ENCODE measurements at regions not wholly inside any gene's neighbourhood (a gene's known extent, or its start where the extent isn't known, plus 50 kb on each side); places are given as distances from the start of the nearest gene placed in this dataset.

- Histone ChIP-seq H3K4me1 (ENCODE audit: low read depth, poor library complexity, severe bottlenecking) (no peaks in the 10 kb centered on the region), H3K27me3 (ENCODE audit: insufficient read depth, low read depth) (no peaks in the 10 kb centered on the region), H3K27ac (no peak overlapping the region), H3K36me3 (ENCODE audit: insufficient read depth) (no peaks in the 10 kb centered on the region), H3K4me3 (IDR thresholded peaks at IDR 0.05; ENCODE audit: insufficient read depth, low read depth, low read length) (no peak overlapping the region), H4K20me1 (ENCODE audit: insufficient read depth) (no peaks in the 10 kb centered on the region), H3K79me2 (ENCODE audit: insufficient read depth, low read depth) (no peaks in the 10 kb centered on the region), H2AFZ (ENCODE audit: low read depth) (no peak overlapping the region), H3K9ac (no peak overlapping the region), H3K4me2 (no peak overlapping the region)
- peak; percentile 79 for TF ChIP-seq CTCF (conservative IDR thresholded peaks at IDR 0.05; ENCODE audit: low read depth, low read length)
Observed at GRCh38 chr14:106277503-106277902, 751.1 kb downstream of the TMEM121 start.

GRCh38 chr14:106280876-106281275 is 754.5 kb downstream of the TMEM121 start:
- Histone ChIP-seq H3K36me3 (ENCODE audit: insufficient read depth) (no peaks in the 10 kb centered on the region), H3K27me3 (ENCODE audit: insufficient read depth, low read depth) (no peaks in the 10 kb centered on the region), H3K4me2 (no peak overlapping the region), H3K27ac (no peak overlapping the region), H3K9ac (no peak overlapping the region), H3K4me3 (IDR thresholded peaks at IDR 0.05; ENCODE audit: insufficient read depth, low read depth, low read length) (no peak overlapping the region), H2AFZ (ENCODE audit: low read depth) (no peak overlapping the region), H3K79me2 (ENCODE audit: insufficient read depth, low read depth) (no peaks in the 10 kb centered on the region), H4K20me1 (ENCODE audit: insufficient read depth) (no peaks in the 10 kb centered on the region), H3K4me1 (ENCODE audit: low read depth, poor library complexity, severe bottlenecking) (no peaks in the 10 kb centered on the region)
- TF ChIP-seq CTCF (conservative IDR thresholded peaks at IDR 0.05; ENCODE audit: low read depth, low read length): no peak

- H3K4me3 ChIP-seq (IDR thresholded peaks at IDR 0.05; ENCODE audit: insufficient read depth, low read depth, low read length): no peak overlapping the region
- no peak overlapping the region for H3K4me2 ChIP-seq
- no peaks in the 10 kb centered on the region for H3K4me1 ChIP-seq (ENCODE audit: low read depth, poor library complexity, severe bottlenecking)
- TF ChIP-seq CTCF (conservative IDR thresholded peaks at IDR 0.05; ENCODE audit: low read depth, low read length): no peak
- H4K20me1 ChIP-seq (ENCODE audit: insufficient read depth): no peaks in the 10 kb centered on the region
- no peak overlapping the region for H2AFZ ChIP-seq (ENCODE audit: low read depth)
- no peak overlapping the region for H3K27ac ChIP-seq
- no peaks in the 10 kb centered on the region for H3K36me3 ChIP-seq (ENCODE audit: insufficient read depth)
- H3K27me3 ChIP-seq (ENCODE audit: insufficient read depth, low read depth): no peaks in the 10 kb centered on the region
- no peaks in the 10 kb centered on the region for H3K79me2 ChIP-seq (ENCODE audit: insufficient read depth, low read depth)
- H3K9ac ChIP-seq: no peak overlapping the region
Observed at GRCh38 chr14:106286697-106287290, 760.4 kb downstream of the TMEM121 start.

GRCh38 chr14:106287506-106287905 is 761.1 kb downstream of the TMEM121 start:
- Histone ChIP-seq H3K9ac (no peak overlapping the region), H3K4me3 (IDR thresholded peaks at IDR 0.05; ENCODE audit: insufficient read depth, low read depth, low read length) (no peak overlapping the region), H3K36me3 (ENCODE audit: insufficient read depth) (no peaks in the 10 kb centered on the region), H2AFZ (ENCODE audit: low read depth) (no peak overlapping the region), H3K27me3 (ENCODE audit: insufficient read depth, low read depth) (no peaks in the 10 kb centered on the region), H3K27ac (no peak overlapping the region), H4K20me1 (ENCODE audit: insufficient read depth) (no peaks in the 10 kb centered on the region), H3K4me1 (ENCODE audit: low read depth, poor library complexity, severe bottlenecking) (no peaks in the 10 kb centered on the region), H3K79me2 (ENCODE audit: insufficient read depth, low read depth) (no peaks in the 10 kb centered on the region), H3K4me2 (no peak overlapping the region)
- TF ChIP-seq CTCF (conservative IDR thresholded peaks at IDR 0.05; ENCODE audit: low read depth, low read length): no peak
